ENCODE measurements at regions not wholly inside any gene's neighbourhood (a gene's known extent, or its start where the extent isn't known, plus 50 kb on each side); places are given as distances from the start of the nearest gene placed in this dataset.
"Not testable (repeated sequence)": the region's sequence is repeated elsewhere in the genome, so short reads cannot be mapped to it uniquely, and the experiment has no call there.

- H3K9me3 Mint-ChIP-seq, H3K4me3 Mint-ChIP-seq, H3K36me3 Mint-ChIP-seq, ATAC-seq, H3K27ac Mint-ChIP-seq, H3K4me1 Mint-ChIP-seq: not testable (repeated sequence)
- H3K27me3 Mint-ChIP-seq: peaks cover 29% of the 10 kb centered on the region
These were observed 64.0 kb upstream of the LYSMD4 start for GRCh38 chr15:99796940-99797870.

GRCh38 chr15:99791881-99792807, 58.9 kb upstream of the LYSMD4 start:
- ATAC-seq, H3K4me1 Mint-ChIP-seq, H3K9me3 Mint-ChIP-seq, H3K27ac Mint-ChIP-seq, H3K36me3 Mint-ChIP-seq, H3K4me3 Mint-ChIP-seq: not testable (repeated sequence)
- peaks cover 27% of the 10 kb centered on the region for H3K27me3 Mint-ChIP-seq

- H3K9me3 Mint-ChIP-seq, H3K27ac Mint-ChIP-seq, H3K36me3 Mint-ChIP-seq, H3K4me1 Mint-ChIP-seq, H3K4me3 Mint-ChIP-seq, ATAC-seq: not testable (repeated sequence)
- H3K27me3 Mint-ChIP-seq: peaks cover 27% of the 10 kb centered on the region
These were observed 57.5 kb upstream of the LYSMD4 start for GRCh38 chr15:99790751-99791150.

- Mint-ChIP-seq H3K9me3 (no peaks in the 10 kb centered on the region), H3K4me3 (no peak overlapping the region), H3K4me1 (no peaks in the 10 kb centered on the region), H3K36me3 (peaks cover 6% of the 10 kb centered on the region), H3K27me3 (peaks cover 27% of the 10 kb centered on the region), H3K27ac (no peak overlapping the region)
- ATAC-seq: no peak
These were observed 54.9 kb upstream of the LYSMD4 start for GRCh38 chr15:99788156-99788555.

- not testable (repeated sequence) for H3K36me3 Mint-ChIP-seq, H3K4me1 Mint-ChIP-seq, H3K4me3 Mint-ChIP-seq, ATAC-seq, H3K9me3 Mint-ChIP-seq, H3K27ac Mint-ChIP-seq
- H3K27me3 Mint-ChIP-seq: peaks cover 25% of the 10 kb centered on the region
These were observed 51.6 kb upstream of the LYSMD4 start for GRCh38 chr15:99784800-99785199.

DNA sequence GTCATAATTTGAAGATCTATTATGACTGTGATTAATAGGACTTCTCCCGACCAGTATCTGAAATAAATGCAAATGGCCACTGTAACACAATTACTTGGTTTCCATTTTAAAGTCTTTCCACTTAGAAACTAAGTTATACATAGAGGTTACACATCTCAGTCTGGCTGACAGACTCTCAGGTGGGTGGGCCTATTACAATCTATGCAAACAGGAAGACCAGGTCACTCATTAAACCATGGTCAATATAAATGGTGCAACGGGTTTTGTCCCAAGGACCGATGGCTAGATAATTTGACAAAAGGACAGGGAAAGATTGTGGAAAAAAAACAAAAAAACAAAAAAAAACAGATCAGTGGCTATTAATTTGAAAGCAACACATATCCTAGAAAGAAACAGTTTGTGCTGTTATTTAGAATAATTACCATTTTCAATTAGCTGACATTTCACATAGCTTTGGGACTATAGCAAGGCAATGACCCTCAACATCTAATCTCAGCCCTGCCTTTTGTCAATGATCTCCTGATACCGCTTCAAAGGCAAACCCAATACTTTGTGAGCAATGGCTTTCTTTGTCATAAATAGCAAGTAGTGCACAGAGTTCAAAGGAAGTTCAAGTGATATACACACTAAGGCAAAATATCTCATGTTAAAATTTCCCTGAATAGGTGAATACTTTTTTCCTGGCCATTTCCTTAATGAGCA, 50.8 kb upstream of the LYSMD4 start:
- peaks cover 23% of the 10 kb centered on the region for H3K27me3 Mint-ChIP-seq
- H3K36me3 Mint-ChIP-seq, H3K27ac Mint-ChIP-seq, H3K9me3 Mint-ChIP-seq, H3K4me1 Mint-ChIP-seq, ATAC-seq, H3K4me3 Mint-ChIP-seq: not testable (repeated sequence)

Data from stimulated activated memory B cell treated with anti-CD40 and anti-IgM and Interleukin-4, amounts not matched to agents 10 μg/mL and 1 μg/mL and 100 μg/mL, for 72 hours (primary cell).